Left ventricle myocardium inferior (tissue), 1 donor: ENCODE measurements at regions not wholly inside any gene's neighbourhood (a gene's known extent, or its start where the extent isn't known, plus 50 kb on each side); places are given as distances from the start of the nearest gene placed in this dataset.

ENCODE experiments used
- DNase-seq: peaks from one replicate; pipeline ENCODE4 v3.0.0-alpha.2; 2020
- H3K27ac ChIP-seq: fragments of 200-600 bp; replicated peaks from 2 replicates; pipeline ENCODE4 v1.8.0; 2021
- H3K27me3 ChIP-seq: fragments of 200-600 bp; 2 replicates; pipeline ENCODE4 v1.8.0; 2021; ENCODE audit warnings: low read depth
- H3K36me3 ChIP-seq: fragments of 200-600 bp; 2 replicates; pipeline ENCODE4 v1.8.0; 2021
- H3K4me1 ChIP-seq: fragments of 200-600 bp; 2 replicates; pipeline ENCODE4 v1.8.0; 2021
- H3K4me3 ChIP-seq: fragments of 200-600 bp; 2 replicates; pipeline ENCODE4 v1.8.0; 2021; ENCODE audit warnings: mild to moderate bottlenecking, moderate library complexity
- H3K9me3 ChIP-seq: fragments of 200-600 bp; replicated peaks from 2 replicates; pipeline ENCODE4 v1.8.0; 2021
- intact Hi-C: fragments of 100-400 bp; cut with micrococcal nuclease; formaldehyde crosslinking; loops from one replicate; pipeline ENCODE4 v1.11.0; 2022
- TF ChIP-seq, protein P1 (sequence below): fragments of 200-600 bp; IDR thresholded peaks from 2 replicates; pipeline ENCODE4 v1.8.0; 2021; ENCODE audit warnings: antibody characterized with exemption, mild to moderate bottlenecking, borderline replicate concordance
- donor health status: DM: no; HTN: yes; CAD: no; lungs with severe emphysema.

DNA sequence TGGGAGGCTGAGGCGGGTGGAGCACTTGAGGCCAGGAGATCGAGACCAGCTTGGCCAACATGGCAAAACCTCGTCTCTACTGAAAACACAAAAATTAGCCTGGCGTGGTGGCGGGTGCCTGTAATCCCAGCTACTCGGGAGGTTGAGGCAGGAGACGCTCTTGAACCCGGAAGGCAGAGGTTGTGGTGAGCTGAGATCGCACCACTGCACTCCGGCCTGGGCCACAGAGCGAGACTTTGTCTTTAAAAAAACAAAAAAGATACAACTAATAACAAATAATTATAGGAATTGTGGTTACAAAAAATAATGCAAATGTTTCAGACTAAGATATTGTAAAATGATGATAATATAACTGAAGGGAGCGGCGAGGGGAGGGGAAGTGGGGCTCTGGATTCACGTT is 90.3 kb upstream of the RTL6 start:
- TF ChIP-seq, protein P1, sequence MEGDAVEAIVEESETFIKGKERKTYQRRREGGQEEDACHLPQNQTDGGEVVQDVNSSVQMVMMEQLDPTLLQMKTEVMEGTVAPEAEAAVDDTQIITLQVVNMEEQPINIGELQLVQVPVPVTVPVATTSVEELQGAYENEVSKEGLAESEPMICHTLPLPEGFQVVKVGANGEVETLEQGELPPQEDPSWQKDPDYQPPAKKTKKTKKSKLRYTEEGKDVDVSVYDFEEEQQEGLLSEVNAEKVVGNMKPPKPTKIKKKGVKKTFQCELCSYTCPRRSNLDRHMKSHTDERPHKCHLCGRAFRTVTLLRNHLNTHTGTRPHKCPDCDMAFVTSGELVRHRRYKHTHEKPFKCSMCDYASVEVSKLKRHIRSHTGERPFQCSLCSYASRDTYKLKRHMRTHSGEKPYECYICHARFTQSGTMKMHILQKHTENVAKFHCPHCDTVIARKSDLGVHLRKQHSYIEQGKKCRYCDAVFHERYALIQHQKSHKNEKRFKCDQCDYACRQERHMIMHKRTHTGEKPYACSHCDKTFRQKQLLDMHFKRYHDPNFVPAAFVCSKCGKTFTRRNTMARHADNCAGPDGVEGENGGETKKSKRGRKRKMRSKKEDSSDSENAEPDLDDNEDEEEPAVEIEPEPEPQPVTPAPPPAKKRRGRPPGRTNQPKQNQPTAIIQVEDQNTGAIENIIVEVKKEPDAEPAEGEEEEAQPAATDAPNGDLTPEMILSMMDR: no peak
- H3K27ac ChIP-seq: no peak overlapping the region
- peaks cover 8% of the 10 kb centered on the region for H3K9me3 ChIP-seq
- peak; percentile 1 for DNase-seq
- H3K4me3 ChIP-seq: no peak overlapping the region
- intact Hi-C loops: no loop called here
- H3K4me1 ChIP-seq: no peaks in the 10 kb centered on the region
- no peaks in the 10 kb centered on the region for H3K36me3 ChIP-seq
- peaks cover 54% of the 10 kb centered on the region for H3K27me3 ChIP-seq

DNA sequence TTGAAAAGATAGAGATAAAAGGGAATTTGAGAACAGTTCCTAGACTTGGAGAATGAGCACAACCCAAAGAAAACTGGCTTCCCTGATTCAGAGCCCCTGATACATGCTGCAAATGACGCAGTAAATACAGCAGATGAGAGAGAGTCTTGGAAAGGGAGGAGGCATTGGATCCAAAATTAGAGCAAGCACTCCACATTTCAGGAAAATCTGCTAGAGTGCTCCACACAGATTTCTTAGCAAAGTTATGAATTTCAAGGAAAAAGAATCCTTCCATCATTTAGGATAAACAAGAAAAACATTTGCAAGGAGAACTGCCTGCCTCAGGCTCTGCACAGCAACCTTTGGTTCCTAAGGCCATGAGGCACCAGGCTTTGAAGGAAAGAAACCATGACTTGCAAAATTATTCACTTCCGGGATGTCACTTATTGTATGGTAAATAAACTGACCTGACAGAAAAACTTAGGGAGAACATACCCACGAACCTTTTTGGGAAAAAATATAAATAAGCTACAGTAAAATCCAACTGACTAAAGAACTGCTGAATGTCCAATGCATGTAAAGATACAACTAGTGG is 89.8 kb upstream of the RTL6 start:
- Histone ChIP-seq H3K9me3 (peaks cover 8% of the 10 kb centered on the region), H3K36me3 (no peaks in the 10 kb centered on the region), H3K4me3 (no peak overlapping the region), H3K4me1 (no peaks in the 10 kb centered on the region), H3K27ac (no peak overlapping the region), H3K27me3 (peaks cover 53% of the 10 kb centered on the region)
- no peak for DNase-seq
- intact Hi-C loops: no loop called here
- TF ChIP-seq, protein P1: no peak

- no peak overlapping the region for H3K4me3 ChIP-seq
- no peak overlapping the region for H3K27ac ChIP-seq
- intact Hi-C loops: no loop called here
- H3K27me3 ChIP-seq: peaks cover 48% of the 10 kb centered on the region
- peaks cover 8% of the 10 kb centered on the region for H3K9me3 ChIP-seq
- TF ChIP-seq, protein P1: no peak
- H3K4me1 ChIP-seq: no peaks in the 10 kb centered on the region
- DNase-seq: peak; percentile 12
- H3K36me3 ChIP-seq: no peaks in the 10 kb centered on the region
Measured at GRCh38 chr22:44586999-44587736, 89.1 kb upstream of the RTL6 start.

DNA sequence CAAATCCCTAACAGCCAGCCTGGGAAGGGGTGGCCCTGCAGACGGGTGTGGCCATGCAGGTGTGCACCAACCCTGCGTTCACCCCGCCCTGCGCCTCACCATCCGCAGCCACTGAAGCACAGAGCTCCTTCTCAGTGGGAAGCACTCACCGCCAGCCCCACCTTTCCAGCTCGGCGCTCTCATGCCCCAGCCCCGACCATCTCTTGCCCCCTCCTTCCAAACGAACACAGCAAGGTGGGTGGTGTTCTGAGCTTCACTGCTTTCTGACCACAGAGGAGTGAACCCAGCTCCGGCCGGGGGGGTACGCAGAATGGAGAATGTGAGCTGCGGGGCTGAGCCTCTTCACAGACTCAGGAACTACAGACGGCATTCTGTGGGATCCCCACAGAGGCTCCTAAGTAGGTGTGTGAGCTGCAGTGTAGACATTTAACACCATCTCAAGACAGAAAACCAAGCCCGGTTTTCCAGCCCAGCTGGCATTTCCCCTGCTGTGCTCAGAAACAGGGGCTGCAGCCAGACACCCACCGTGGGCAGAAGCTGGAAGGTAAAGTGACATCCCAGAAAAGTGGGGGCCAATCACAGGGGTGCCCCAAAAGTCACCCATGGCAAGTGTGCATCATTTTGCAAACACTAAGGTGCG is 88.4 kb upstream of the RTL6 start:
- H3K36me3 ChIP-seq: no peaks in the 10 kb centered on the region
- peak; percentile 2 for DNase-seq
- H3K4me1 ChIP-seq: no peaks in the 10 kb centered on the region

GRCh38 chr22:44585559-44586350 is 87.7 kb upstream of the RTL6 start:
- no peaks in the 10 kb centered on the region for H3K36me3 ChIP-seq
- H3K27me3 ChIP-seq: peaks cover 48% of the 10 kb centered on the region
- DNase-seq: peak; percentile 10
- peaks cover 8% of the 10 kb centered on the region for H3K9me3 ChIP-seq
- no peaks in the 10 kb centered on the region for H3K4me1 ChIP-seq
- TF ChIP-seq, protein P1: no peak
- intact Hi-C loops: no loop called here
- no peak overlapping the region for H3K27ac ChIP-seq
- H3K4me3 ChIP-seq: no peak overlapping the region

More for the DNA sequence above, 88.4 kb upstream of the RTL6 start:
- Histone ChIP-seq H3K27me3 (peaks cover 48% of the 10 kb centered on the region), H3K4me3 (no peak overlapping the region), H3K27ac (no peak overlapping the region), H3K9me3 (peaks cover 8% of the 10 kb centered on the region)
- intact Hi-C loops: no loop called here
- TF ChIP-seq, protein P1: no peak
